NCI-H2196 treated with DMSO at 0.1 percent for 48 hours (cell line): ENCODE measurements at regions not wholly inside any gene's neighbourhood (a gene's known extent, or its start where the extent isn't known, plus 50 kb on each side); places are given as distances from the start of the nearest gene placed in this dataset.

Source experiments
- DNase-seq: peaks from one replicate; lab custom pipeline; 2025; ENCODE audit not compliant: unreplicated experiment; lab: John Stamatoyannopoulos, UW

- DNase-seq = no peak
Measured at GRCh38 chr1:29473161-29473855, 237.0 kb downstream of the PTPRU start.

- DNase-seq = no peak
Measured at GRCh38 chr1:29471487-29472313, 235.4 kb downstream of the PTPRU start.

GRCh38 chr1:29470788-29471119 lies 234.4 kb downstream of the PTPRU start:
- no peak for DNase-seq

- no peak for DNase-seq
Measured at GRCh38 chr1:29470087-29470787, 233.9 kb downstream of the PTPRU start.

- DNase-seq = no peak
Measured at GRCh38 chr1:29469457-29469856, 233.1 kb downstream of the PTPRU start.

- DNase-seq = no peak
Measured at GRCh38 chr1:29467989-29468900, 231.9 kb downstream of the PTPRU start.

- no peak for DNase-seq
Measured at GRCh38 chr1:29466258-29466657, 229.9 kb downstream of the PTPRU start.

- no peak for DNase-seq
Measured at GRCh38 chr1:29465755-29466154, 229.4 kb downstream of the PTPRU start.

GRCh38 chr1:29462096-29462495 lies 225.8 kb downstream of the PTPRU start:
- no peak for DNase-seq

GRCh38 chr1:29461115-29461739 lies 224.9 kb downstream of the PTPRU start:
- DNase-seq = no peak

GRCh38 chr1:29460694-29461093 lies 224.4 kb downstream of the PTPRU start:
- DNase-seq = no peak

GRCh38 chr1:29460041-29460610 lies 223.8 kb downstream of the PTPRU start:
- DNase-seq = no peak

- no peak for DNase-seq
Measured at GRCh38 chr1:29459620-29459945, 223.3 kb downstream of the PTPRU start.

- DNase-seq = no peak
Measured at GRCh38 chr1:29458737-29459619, 222.7 kb downstream of the PTPRU start.

GRCh38 chr1:29457496-29458368 lies 221.4 kb downstream of the PTPRU start:
- DNase-seq = no peak

- no peak for DNase-seq
Measured at GRCh38 chr1:29456685-29457435, 220.5 kb downstream of the PTPRU start.

- DNase-seq = no peak
Measured at GRCh38 chr1:29455781-29456180, 219.5 kb downstream of the PTPRU start.
